Globus pallidus (tissue), 1 donor: ENCODE measurements at regions not wholly inside any gene's neighbourhood (a gene's known extent, or its start where the extent isn't known, plus 50 kb on each side); places are given as distances from the start of the nearest gene placed in this dataset.

Experiments used
- DNase-seq: peaks from one replicate; pipeline ENCODE4 v3.0.0-alpha.2; 2015; ENCODE audit warnings: low spot score

- DNase-seq, result no peak
Observed at GRCh38 chr1:48052923-48053291, 55.7 kb upstream of the TRABD2B start.

- DNase-seq, result no peak
Observed at GRCh38 chr1:48051466-48052126, 54.4 kb upstream of the TRABD2B start.

GRCh38 chr1:48049823-48050535, 52.8 kb upstream of the TRABD2B start:
- DNase-seq, result no peak

GRCh38 chr1:48048980-48049379, 51.8 kb upstream of the TRABD2B start:
- DNase-seq, result no peak

- DNase-seq, result no peak
Observed at GRCh38 chr1:48048064-48048463, 50.9 kb upstream of the TRABD2B start.

- DNase-seq, result no peak
Observed at GRCh38 chr1:48047116-48047515, 49.9 kb upstream of the TRABD2B start.
